ENCODE measurements at regions not wholly inside any gene's neighbourhood (a gene's known extent, or its start where the extent isn't known, plus 50 kb on each side); places are given as distances from the start of the nearest gene placed in this dataset.
"Not testable (repeated sequence)": the region's sequence is repeated elsewhere in the genome, so short reads cannot be mapped to it uniquely, and the experiment has no call there.

- DNase-seq: no peak
These were observed 123.7 kb upstream of the ATP2B2 start for GRCh38 chr3:10628891-10629670.

- no peak for DNase-seq
These were observed 124.3 kb upstream of the ATP2B2 start for GRCh38 chr3:10629671-10630040.

- DNase-seq: no peak
These were observed 125.8 kb upstream of the ATP2B2 start for GRCh38 chr3:10631224-10631623.

- no peak for DNase-seq
These were observed 126.7 kb upstream of the ATP2B2 start for GRCh38 chr3:10632125-10632524.

- no peak for DNase-seq
These were observed 127.4 kb upstream of the ATP2B2 start for GRCh38 chr3:10632741-10633140.

- no peak for DNase-seq
These were observed 130.2 kb upstream of the ATP2B2 start for GRCh38 chr3:10635446-10636076.

- no peak for DNase-seq
These were observed 132.0 kb upstream of the ATP2B2 start for GRCh38 chr3:10637342-10637741.

- no peak for DNase-seq
These were observed 133.1 kb upstream of the ATP2B2 start for GRCh38 chr3:10638466-10638865.

GRCh38 chr3:10641760-10642159, 136.4 kb upstream of the ATP2B2 start:
- no peak for DNase-seq

- no peak for DNase-seq
These were observed 138.8 kb upstream of the ATP2B2 start for GRCh38 chr3:10644189-10644588.

- DNase-seq: no peak
These were observed 140.4 kb upstream of the ATP2B2 start for GRCh38 chr3:10645800-10646199.

- DNase-seq: no peak
These were observed 141.3 kb upstream of the ATP2B2 start for GRCh38 chr3:10646531-10647335.

- no peak for DNase-seq
These were observed 142.0 kb upstream of the ATP2B2 start for GRCh38 chr3:10647376-10647775.

- no peak for DNase-seq
These were observed 142.8 kb upstream of the ATP2B2 start for GRCh38 chr3:10648181-10648580.

GRCh38 chr3:10649463-10649862, 144.1 kb upstream of the ATP2B2 start:
- DNase-seq: not testable (repeated sequence)

- no peak for DNase-seq
These were observed 146.1 kb upstream of the ATP2B2 start for GRCh38 chr3:10651506-10651905.

GRCh38 chr3:10653241-10653640, 147.9 kb upstream of the ATP2B2 start:
- DNase-seq: no peak

- no peak for DNase-seq
These were observed 148.7 kb upstream of the ATP2B2 start for GRCh38 chr3:10653866-10654611.

- no peak for DNase-seq
These were observed 149.7 kb upstream of the ATP2B2 start for GRCh38 chr3:10655105-10655504.

GRCh38 chr3:10657339-10657738, 152.0 kb upstream of the ATP2B2 start:
- not testable (repeated sequence) for DNase-seq

GRCh38 chr3:10665592-10665991, 150.4 kb upstream of the SLC6A11 start:
- no peak for DNase-seq

GRCh38 chr3:10666621-10667020, 149.4 kb upstream of the SLC6A11 start:
- DNase-seq: peak; percentile 13

GRCh38 chr3:10667269-10667668, 148.8 kb upstream of the SLC6A11 start:
- DNase-seq: no peak

All from NCI-H2029 (cell line).